OCI-LY3 (cell line): ENCODE measurements at regions not wholly inside any gene's neighbourhood (a gene's known extent, or its start where the extent isn't known, plus 50 kb on each side); places are given as distances from the start of the nearest gene placed in this dataset.
"Not testable (repeated sequence)": the region's sequence is repeated elsewhere in the genome, so short reads cannot be mapped to it uniquely, and the experiment has no call there.

Source experiments
- H2AFZ ChIP-seq: fragments of 200-600, 300-600 bp; shearing (Covaris generic); 2 replicates; pipeline ENCODE4 v1.6.0; 2014; ENCODE audit warnings: antibody characterized with exemption, low read depth, low read length
- H3K27ac ChIP-seq: fragments of 200-600, 300-600 bp; sonication (generic); 2 replicates; pipeline ENCODE4 v1.5.1; 2014; ENCODE audit warnings: mild to moderate bottlenecking, low read length, moderate library complexity, mixed read lengths
- H3K27me3 ChIP-seq: fragments of 200-600, 300-600 bp; sonication (generic); 2 replicates; pipeline ENCODE4 v1.6.1; 2014; ENCODE audit warnings: low read depth, low read length, mixed read lengths
- H3K36me3 ChIP-seq: fragments of 200-600, 300-600 bp; sonication (generic); replicated peaks from 2 replicates; pipeline ENCODE3; 2014; ENCODE audit warnings: low read depth, low read length, mixed read lengths
- H3K4me1 ChIP-seq: fragments of 300-600, 200-600 bp; sonication (generic); 2 replicates; pipeline ENCODE4 v1.6.1; 2014; ENCODE audit warnings: low read length, mixed read lengths
- H3K4me2 ChIP-seq: fragments of 200-600, 300-600 bp; sonication (generic); 2 replicates; pipeline ENCODE4 v1.6.1; 2014; ENCODE audit warnings: low read length, mixed read lengths
- H3K4me3 ChIP-seq: fragments of 300-600, 200-600 bp; sonication (generic); 2 replicates; pipeline ENCODE4 v1.5.1; 2014; ENCODE audit warnings: antibody characterized with exemption, mild to moderate bottlenecking, low read length, moderate library complexity
- H3K79me2 ChIP-seq: fragments of 300-600, 200-600 bp; shearing (Covaris generic); 2 replicates; pipeline ENCODE4 v1.6.1; 2014; ENCODE audit warnings: mild to moderate bottlenecking, low read length, mixed read lengths
- H3K9ac ChIP-seq: fragments of 300-600, 200-600 bp; shearing (Covaris generic); 2 replicates; pipeline ENCODE4 v1.6.0; 2014; ENCODE audit warnings: mild to moderate bottlenecking, low read length, moderate library complexity
- H3K9me3 ChIP-seq: fragments of 200-600, 300-600 bp; shearing (Covaris generic); 2 replicates; pipeline ENCODE4 v1.6.1; 2014; ENCODE audit warnings: low read length, mixed read lengths; ENCODE audit not compliant: insufficient read depth
- H4K20me1 ChIP-seq: fragments of 200-600, 300-600 bp; sonication (generic); 2 replicates; pipeline ENCODE4 v1.6.1; 2016; ENCODE audit warnings: low read length, mixed read lengths; ENCODE audit not compliant: insufficient read depth
- CTCF ChIP-seq: fragments of 200-600, 300-600 bp; sonication (generic); IDR thresholded peaks from 2 replicates; pipeline ENCODE4 v1.5.1; 2014; ENCODE audit warnings: antibody characterized with exemption, low read length, low read depth
- EZH2phosphoT487 ChIP-seq: fragments of 200-600 bp; shearing (Covaris generic); IDR thresholded peaks from 2 replicates; pipeline ENCODE4 v1.6.1; 2018; ENCODE audit warnings: antibody characterized with exemption, mixed run types, low read depth

DNA sequence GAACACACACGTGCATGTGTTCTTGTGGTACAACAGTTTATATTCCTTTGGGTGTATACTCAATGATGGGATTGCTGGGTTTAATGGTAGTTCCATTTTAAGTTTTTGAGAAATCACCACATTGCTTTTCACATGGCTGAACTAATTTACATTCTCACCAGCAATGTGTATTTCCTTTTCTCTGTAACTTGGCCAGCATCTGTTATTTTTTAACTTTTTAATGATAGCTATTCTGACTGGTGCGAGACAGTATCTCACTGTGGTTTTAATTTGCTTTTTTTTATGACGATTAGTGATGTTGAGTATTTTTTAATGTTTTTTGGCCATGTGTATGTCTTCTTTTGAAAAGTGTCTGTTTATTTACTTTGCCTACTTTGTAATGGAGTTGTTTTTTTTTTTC lies 256.6 kb downstream of the ZWINT start:
- Histone ChIP-seq H3K4me2 (no peak overlapping the region), H4K20me1 (no peaks in the 10 kb centered on the region), H2AFZ (no peak overlapping the region), H3K27ac (no peak overlapping the region), H3K4me1 (no peaks in the 10 kb centered on the region), H3K27me3 (no peaks in the 10 kb centered on the region), H3K36me3 (no peaks in the 10 kb centered on the region), H3K4me3 (no peak overlapping the region), H3K9me3 (no peaks in the 10 kb centered on the region), H3K9ac (no peak overlapping the region), H3K79me2 (no peaks in the 10 kb centered on the region)
- TF ChIP-seq EZH2phosphoT487 (no peak), CTCF (no peak)

DNA sequence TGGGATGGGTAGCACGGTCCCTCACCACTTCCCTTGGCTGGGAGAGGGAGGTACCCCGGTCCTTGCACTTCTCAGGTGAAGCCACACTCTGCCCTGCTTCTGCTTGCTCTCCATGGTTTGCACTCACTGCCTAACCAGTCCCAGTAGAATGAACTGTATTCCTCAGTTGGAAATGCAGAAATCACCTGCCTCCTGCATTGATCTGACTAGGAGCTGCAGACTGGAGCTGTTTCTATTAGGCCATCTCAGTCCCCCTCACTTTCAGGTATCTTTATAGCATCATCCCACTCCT lies 264.9 kb downstream of the ZWINT start:
- Histone ChIP-seq H3K9me3 (no peaks in the 10 kb centered on the region), H4K20me1 (no peaks in the 10 kb centered on the region), H3K4me3 (no peak overlapping the region), H3K4me2 (no peak overlapping the region), H2AFZ (no peak overlapping the region), H3K9ac (no peak overlapping the region), H3K4me1 (no peaks in the 10 kb centered on the region), H3K79me2 (no peaks in the 10 kb centered on the region), H3K36me3 (no peaks in the 10 kb centered on the region), H3K27ac (no peak overlapping the region), H3K27me3 (no peaks in the 10 kb centered on the region)
- TF ChIP-seq CTCF (no peak), EZH2phosphoT487 (no peak)

DNA sequence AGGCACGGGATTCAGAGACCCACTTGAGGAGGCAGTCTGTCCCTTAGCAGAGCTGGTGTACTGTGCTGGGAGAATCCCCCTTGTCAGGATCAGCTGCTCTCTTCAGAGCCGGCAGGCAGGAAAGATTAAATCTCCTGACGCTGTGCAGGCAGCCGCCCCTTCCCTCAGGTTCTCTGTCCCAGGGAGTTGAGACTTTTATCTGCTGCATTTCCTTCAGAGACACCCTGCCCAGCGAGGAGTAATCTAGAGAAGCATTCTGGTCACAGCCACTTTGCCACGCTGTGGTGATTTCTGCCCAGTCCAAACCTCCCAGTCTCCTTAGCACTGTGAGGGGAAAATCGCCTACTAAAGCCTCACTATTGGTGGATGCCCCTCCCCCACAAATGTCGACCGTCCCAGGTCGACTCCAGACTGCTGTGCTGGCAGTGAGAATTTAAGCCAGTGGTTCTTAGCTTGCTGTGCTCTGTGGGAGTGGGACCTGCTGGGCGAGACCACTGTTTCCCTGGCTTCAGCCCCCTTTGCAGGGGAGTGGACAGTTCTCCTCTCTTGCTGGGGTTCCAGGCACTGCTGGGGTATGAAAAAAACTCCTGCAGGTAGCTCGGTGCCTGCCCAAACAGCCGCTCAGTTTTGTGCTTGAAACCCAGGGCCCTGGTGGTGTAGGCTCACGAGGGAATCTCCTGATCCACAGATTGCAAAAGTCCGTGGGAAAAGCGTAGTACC lies 265.4 kb downstream of the ZWINT start:
- H3K4me1 ChIP-seq = no peaks in the 10 kb centered on the region
- no peak overlapping the region for H3K4me3 ChIP-seq
- no peak overlapping the region for H3K27ac ChIP-seq
- no peak overlapping the region for H3K4me2 ChIP-seq
- no peaks in the 10 kb centered on the region for H3K27me3 ChIP-seq
- H3K36me3 ChIP-seq = no peaks in the 10 kb centered on the region
- no peaks in the 10 kb centered on the region for H3K79me2 ChIP-seq
- no peak overlapping the region for H3K9ac ChIP-seq
- H3K9me3 ChIP-seq = no peaks in the 10 kb centered on the region
- no peaks in the 10 kb centered on the region for H4K20me1 ChIP-seq
- H2AFZ ChIP-seq = no peak overlapping the region
- TF ChIP-seq CTCF (no peak), EZH2phosphoT487 (no peak)

DNA sequence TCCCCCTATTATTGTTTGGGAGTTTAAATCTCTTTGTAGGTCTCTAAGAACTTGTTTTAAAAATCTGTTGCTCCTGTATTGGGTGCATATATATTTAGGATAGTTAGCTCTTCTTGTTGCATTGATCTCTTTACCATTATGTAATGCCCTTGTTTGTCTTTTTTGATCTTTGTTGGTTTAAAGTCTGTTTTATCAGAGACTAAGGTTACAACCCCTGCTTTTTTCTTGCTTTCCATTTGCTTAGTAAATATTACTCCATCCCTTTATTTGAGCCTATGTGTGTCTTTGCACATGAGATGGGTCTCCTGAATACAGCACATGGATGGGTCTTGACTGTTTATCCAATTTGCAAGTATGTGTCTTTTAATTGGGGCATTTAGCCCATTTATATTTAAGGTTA lies 267.4 kb downstream of the ZWINT start:
- not testable (repeated sequence) for H3K27ac ChIP-seq, H3K9me3 ChIP-seq, H3K36me3 ChIP-seq

DNA sequence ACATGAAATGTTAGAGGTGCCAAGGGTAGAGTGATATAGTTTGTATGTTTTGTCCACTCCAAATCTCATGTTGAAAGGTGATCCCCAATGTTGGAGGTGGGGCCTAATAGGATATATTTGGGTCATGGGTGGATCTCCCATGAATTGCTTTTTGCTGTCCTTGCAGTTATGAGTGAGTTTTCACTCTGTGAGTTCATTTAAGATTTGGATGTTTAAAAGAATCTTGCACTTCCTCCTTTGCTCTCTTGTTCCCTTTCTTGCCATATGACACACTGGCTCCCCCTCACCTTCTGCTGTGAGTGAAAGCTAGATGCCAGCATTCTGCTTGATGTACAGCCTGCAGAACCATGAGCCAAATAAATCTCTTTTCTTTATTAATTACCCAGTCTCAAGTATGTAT lies 269.2 kb downstream of the ZWINT start:
- TF ChIP-seq EZH2phosphoT487 = no peak
- TF ChIP-seq CTCF = no peak
- H2AFZ ChIP-seq = no peak overlapping the region
- H3K27ac ChIP-seq = no peak overlapping the region
- H3K9me3 ChIP-seq = no peaks in the 10 kb centered on the region
- H3K9ac ChIP-seq = no peak overlapping the region
- no peaks in the 10 kb centered on the region for H3K4me1 ChIP-seq
- H3K79me2 ChIP-seq = no peaks in the 10 kb centered on the region
- H3K36me3 ChIP-seq = no peaks in the 10 kb centered on the region
- no peak overlapping the region for H3K4me2 ChIP-seq
- no peaks in the 10 kb centered on the region for H3K27me3 ChIP-seq
- H3K4me3 ChIP-seq = no peak overlapping the region
- H4K20me1 ChIP-seq = no peaks in the 10 kb centered on the region

More for the DNA sequence above, 267.4 kb downstream of the ZWINT start:
- H2AFZ ChIP-seq, H3K4me2 ChIP-seq, H3K4me1 ChIP-seq, H3K9ac ChIP-seq, H3K27me3 ChIP-seq, H3K4me3 ChIP-seq, H3K79me2 ChIP-seq, H4K20me1 ChIP-seq: not testable (repeated sequence)
